ENCODE measurements at regions not wholly inside any gene's neighbourhood (a gene's known extent, or its start where the extent isn't known, plus 50 kb on each side); places are given as distances from the start of the nearest gene placed in this dataset.

DNA sequence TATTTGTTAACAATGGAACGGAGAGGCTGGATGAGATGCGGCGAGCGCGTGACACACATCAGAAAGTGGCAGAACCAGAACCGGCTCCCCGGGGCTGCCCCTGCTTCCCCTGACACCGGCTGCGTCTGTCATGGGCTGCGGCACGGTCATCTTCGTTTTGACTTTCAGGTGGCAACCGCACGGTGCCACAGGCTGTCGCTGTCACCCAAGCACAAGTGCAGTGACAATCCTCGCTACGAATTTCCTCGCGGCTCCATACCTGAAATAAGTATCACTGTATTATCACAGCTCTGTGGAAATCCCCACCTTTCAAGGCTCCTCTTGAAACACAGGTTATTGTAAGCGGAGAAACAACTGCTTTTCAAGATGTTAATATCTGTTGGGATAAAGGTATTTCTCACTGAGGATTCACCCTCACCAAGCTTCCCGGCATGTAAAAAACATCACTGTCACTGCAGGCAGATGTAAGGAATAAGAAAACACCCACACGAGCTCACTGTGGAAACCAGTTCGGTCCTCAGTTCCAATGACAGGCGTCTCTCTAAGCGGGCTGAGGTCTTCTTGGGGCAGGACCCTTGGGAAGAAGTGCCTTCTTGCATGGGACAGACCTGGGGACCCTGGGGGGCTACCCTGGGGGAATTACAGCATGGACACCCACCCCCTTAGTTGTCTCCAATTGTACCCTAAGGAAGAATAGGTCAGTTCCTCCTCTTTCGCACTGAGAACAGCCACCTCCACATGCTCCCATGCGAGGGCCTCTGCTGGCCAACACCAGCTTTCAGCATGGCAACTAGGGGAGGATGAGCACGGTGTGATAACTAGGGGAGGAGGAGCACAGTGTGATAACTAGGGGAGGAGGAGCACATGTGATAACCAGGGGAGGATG lies 86.3 kb downstream of the DACT2 start:
- Histone ChIP-seq H3K9me3 (no peaks in the 10 kb centered on the region), H3K4me1 (no peaks in the 10 kb centered on the region), H3K36me3 (no peaks in the 10 kb centered on the region), H3K4me3 (no peak overlapping the region), H3K27me3 (no peaks in the 10 kb centered on the region), H3K27ac (no peak overlapping the region)
- DNase-seq (no peak), ATAC-seq (no peak), FAIRE-seq (no peak)
- TF ChIP-seq, protein P1, sequence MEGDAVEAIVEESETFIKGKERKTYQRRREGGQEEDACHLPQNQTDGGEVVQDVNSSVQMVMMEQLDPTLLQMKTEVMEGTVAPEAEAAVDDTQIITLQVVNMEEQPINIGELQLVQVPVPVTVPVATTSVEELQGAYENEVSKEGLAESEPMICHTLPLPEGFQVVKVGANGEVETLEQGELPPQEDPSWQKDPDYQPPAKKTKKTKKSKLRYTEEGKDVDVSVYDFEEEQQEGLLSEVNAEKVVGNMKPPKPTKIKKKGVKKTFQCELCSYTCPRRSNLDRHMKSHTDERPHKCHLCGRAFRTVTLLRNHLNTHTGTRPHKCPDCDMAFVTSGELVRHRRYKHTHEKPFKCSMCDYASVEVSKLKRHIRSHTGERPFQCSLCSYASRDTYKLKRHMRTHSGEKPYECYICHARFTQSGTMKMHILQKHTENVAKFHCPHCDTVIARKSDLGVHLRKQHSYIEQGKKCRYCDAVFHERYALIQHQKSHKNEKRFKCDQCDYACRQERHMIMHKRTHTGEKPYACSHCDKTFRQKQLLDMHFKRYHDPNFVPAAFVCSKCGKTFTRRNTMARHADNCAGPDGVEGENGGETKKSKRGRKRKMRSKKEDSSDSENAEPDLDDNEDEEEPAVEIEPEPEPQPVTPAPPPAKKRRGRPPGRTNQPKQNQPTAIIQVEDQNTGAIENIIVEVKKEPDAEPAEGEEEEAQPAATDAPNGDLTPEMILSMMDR (IDR thresholded peaks at IDR 0.05): no peak
- intact Hi-C loops (cut with DNase I): no loop called here
- WGBS, 2 donors: 84 to 87% methylated on average over 28 of the region's 28 CpGs

DNA sequence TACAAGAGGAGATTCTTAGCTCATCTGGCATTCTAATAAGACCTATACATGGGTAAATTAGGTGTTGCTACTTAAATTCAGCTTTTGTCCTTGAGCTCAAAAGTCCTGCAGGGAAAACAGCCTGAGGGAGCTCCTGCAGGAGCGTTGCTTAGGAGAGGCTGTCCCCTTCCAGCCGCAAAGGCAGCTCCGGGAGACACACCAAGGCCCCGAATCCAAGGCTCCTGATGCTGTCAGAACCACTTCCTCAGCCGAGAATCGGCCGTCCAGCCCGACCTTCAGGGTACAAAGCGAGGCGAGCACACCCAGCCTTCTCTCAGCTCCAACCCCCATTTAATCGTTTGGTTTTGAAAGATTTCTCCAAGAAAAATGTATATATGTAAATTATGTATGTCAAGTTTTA lies 87.0 kb downstream of the DACT2 start:
- intact Hi-C loops (cut with DNase I): no loop called here
- WGBS, 2 donors: 66 to 75% methylated on average over 11 of the region's 11 CpGs
- FAIRE-seq (no peak), ATAC-seq (no peak), DNase-seq (no peak)
- Histone ChIP-seq H3K36me3 (no peaks in the 10 kb centered on the region), H3K27ac (no peak overlapping the region), H3K4me1 (no peaks in the 10 kb centered on the region), H3K4me3 (no peak overlapping the region), H3K27me3 (no peaks in the 10 kb centered on the region), H3K9me3 (no peaks in the 10 kb centered on the region)
- TF ChIP-seq, protein P1 (IDR thresholded peaks at IDR 0.05): no peak

GRCh38 chr6:168232062-168232461 lies 87.5 kb downstream of the DACT2 start:
- no peak overlapping the region for H3K4me3 ChIP-seq
- H3K4me1 ChIP-seq: no peaks in the 10 kb centered on the region
- H3K27me3 ChIP-seq: no peaks in the 10 kb centered on the region
- DNase-seq: no peak
- TF ChIP-seq, protein P1 (IDR thresholded peaks at IDR 0.05): no peak
- H3K36me3 ChIP-seq: no peaks in the 10 kb centered on the region
- no peaks in the 10 kb centered on the region for H3K9me3 ChIP-seq
- H3K27ac ChIP-seq: no peak overlapping the region
- ATAC-seq: no peak
- 58 to 82% methylated on average over 6 of the region's 6 CpGs for WGBS, 2 donors
- intact Hi-C loops (cut with DNase I): no loop called here
- FAIRE-seq: no peak

DNA sequence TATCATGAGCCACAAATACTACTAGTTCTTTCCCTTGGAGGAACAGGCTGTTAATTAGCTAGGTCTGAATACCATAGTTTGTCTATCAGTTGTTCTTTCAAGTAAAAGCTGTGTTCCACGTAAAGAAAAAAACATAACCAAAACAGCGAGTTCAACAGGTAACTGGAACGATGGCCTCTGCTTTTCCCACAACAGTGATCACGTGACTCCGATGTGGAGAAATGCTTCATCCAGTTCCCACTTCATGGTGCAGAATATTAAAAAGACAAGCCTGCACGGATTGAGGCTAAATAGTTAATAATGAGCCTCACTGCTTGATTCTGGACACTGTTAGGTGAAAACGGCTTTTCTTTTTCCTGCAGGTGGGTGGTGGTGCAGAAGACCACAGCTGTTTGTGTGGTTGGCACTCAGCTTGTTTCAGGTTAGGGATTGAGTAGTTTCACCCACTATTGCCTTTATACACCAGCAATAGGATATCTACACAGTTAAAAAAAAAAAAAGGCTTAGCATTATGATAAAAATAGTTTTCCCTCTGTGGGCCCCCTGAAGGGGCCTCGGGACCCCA lies 88.1 kb downstream of the DACT2 start:
- H3K4me3 ChIP-seq: no peak overlapping the region
- intact Hi-C loops (cut with DNase I): no loop called here
- ATAC-seq (no peak), DNase-seq (no peak), FAIRE-seq (no peak)
- H3K36me3 ChIP-seq: no peaks in the 10 kb centered on the region
- WGBS, 2 donors: 42 to 51% methylated on average over 8 of the region's 8 CpGs
- no peak overlapping the region for H3K27ac ChIP-seq
- TF ChIP-seq, protein P1 (IDR thresholded peaks at IDR 0.05): no peak
- H3K4me1 ChIP-seq: no peaks in the 10 kb centered on the region
- H3K9me3 ChIP-seq: no peaks in the 10 kb centered on the region
- H3K27me3 ChIP-seq: no peaks in the 10 kb centered on the region

- Histone ChIP-seq H3K36me3 (no peaks in the 10 kb centered on the region), H3K27ac (no peak overlapping the region), H3K4me1 (no peaks in the 10 kb centered on the region), H3K27me3 (no peaks in the 10 kb centered on the region), H3K4me3 (no peak overlapping the region), H3K9me3 (no peaks in the 10 kb centered on the region)
- FAIRE-seq (no peak), DNase-seq (no peak), ATAC-seq (no peak)
- 92 to 95% methylated on average over 25 of the region's 25 CpGs for WGBS, 2 donors
- intact Hi-C loops (cut with DNase I): no loop called here
- TF ChIP-seq, protein P1 (IDR thresholded peaks at IDR 0.05): no peak
These were observed 90.2 kb downstream of the DACT2 start for GRCh38 chr6:168229368-168229752.
